Keratinocyte (primary cell): ENCODE measurements at regions not wholly inside any gene's neighbourhood (a gene's known extent, or its start where the extent isn't known, plus 50 kb on each side); places are given as distances from the start of the nearest gene placed in this dataset.

Experiments
- DNase-seq: peaks from one replicate; pipeline ENCODE4 v3.0.0-alpha.2; 2011; ENCODE audit warnings: low read depth, missing footprints, low spot score
- FAIRE-seq: peaks from 2 replicates; lab custom pipeline; 2011; peaks lifted over from hg19 to GRCh38; lab: Jason Lieb, UNC
- H2AFZ ChIP-seq: 2 replicates; pipeline ENCODE4 v1.6.0; 2012; ENCODE audit warnings: low read length, control low read depth, inconsistent platforms; ENCODE audit not compliant: control insufficient read depth
- H3K27ac ChIP-seq: 2 replicates; pipeline ENCODE4 v1.5.1; 2011; ENCODE audit warnings: low read length; ENCODE audit not compliant: control insufficient read depth, insufficient read depth
- H3K27me3 ChIP-seq: 3 replicates; pipeline ENCODE4 v1.6.0; 2011; ENCODE audit warnings: low read length; ENCODE audit not compliant: control insufficient read depth, insufficient read depth; ENCODE audit errors: extremely low read depth
- H3K36me3 ChIP-seq, 2 experiments: 2 replicates in 1 of 2; 3 replicates in 1 of 2; pipeline ENCODE4 v1.5.1; 2011; ENCODE audit warnings: low read length in 2 of 2, mild to moderate bottlenecking in 1 of 2; ENCODE audit not compliant: control insufficient read depth in 2 of 2, insufficient read depth in 2 of 2; ENCODE audit errors: extremely low read depth in 1 of 2
- H3K4me1 ChIP-seq: 3 replicates; pipeline ENCODE4 v1.5.1; 2011; ENCODE audit warnings: low read length; ENCODE audit not compliant: control insufficient read depth, insufficient read depth; ENCODE audit errors: extremely low read depth
- H3K4me2 ChIP-seq: 3 replicates; pipeline ENCODE4 v1.6.0; 2011; ENCODE audit warnings: low read depth, low read length; ENCODE audit not compliant: control insufficient read depth, insufficient read depth; ENCODE audit errors: extremely low read depth
- H3K4me3 ChIP-seq, 3 experiments: fragments of 200-600 bp in 1 of 3; sonication (generic) in 1 of 3; 2 replicates in 2 of 3; 3 replicates in 1 of 3; pipeline ENCODE4 v1.5.1; 2011 to 2016; ENCODE audit warnings: low read length in 3 of 3, mild to moderate bottlenecking in 3 of 3, control low read depth in 2 of 3, inconsistent platforms in 1 of 3, low read depth in 1 of 3, mixed read lengths in 1 of 3, mixed run types in 1 of 3, moderate library complexity in 1 of 3; ENCODE audit not compliant: control insufficient read depth in 2 of 3, insufficient read depth in 2 of 3; ENCODE audit errors: extremely low read depth in 1 of 3
- H3K79me2 ChIP-seq: 2 replicates; pipeline ENCODE4 v1.6.0; 2012; ENCODE audit warnings: low read length; ENCODE audit not compliant: control insufficient read depth, insufficient read depth
- H3K9ac ChIP-seq: 3 replicates; pipeline ENCODE4 v1.6.0; 2011; ENCODE audit warnings: low read length; ENCODE audit not compliant: control insufficient read depth, insufficient read depth; ENCODE audit errors: extremely low read depth
- H3K9me1 ChIP-seq: 3 replicates; pipeline ENCODE4 v1.6.0; 2011; ENCODE audit warnings: low read length; ENCODE audit not compliant: control insufficient read depth, insufficient read depth; ENCODE audit errors: extremely low read depth
- H3K9me3 ChIP-seq: 2 replicates; pipeline ENCODE4 v1.5.1; 2012; ENCODE audit warnings: low read depth, low read length; ENCODE audit not compliant: control insufficient read depth
- H4K20me1 ChIP-seq: 3 replicates; pipeline ENCODE4 v1.6.0; 2011; ENCODE audit warnings: low read length; ENCODE audit not compliant: control insufficient read depth, insufficient read depth; ENCODE audit errors: extremely low read depth
- CTCF ChIP-seq, 3 experiments: IDR thresholded peaks in 1 of 3; conservative IDR thresholded peaks in 1 of 3; optimal IDR thresholded peaks in 1 of 3; 2 replicates in 2 of 3; 3 replicates in 1 of 3; pipeline versions ENCODE3 to v1.5.1; 2011; ENCODE audit warnings: low read length in 3 of 3, mild to moderate bottlenecking in 3 of 3, moderate library complexity in 2 of 3, control low read depth in 1 of 3, inconsistent platforms in 1 of 3; ENCODE audit not compliant: insufficient read depth in 2 of 3; ENCODE audit errors: extremely low read depth in 1 of 3
- EZH2 ChIP-seq: IDR thresholded peaks from one replicate; pipeline ENCODE4 v1.6.1; 2012; ENCODE audit warnings: inconsistent platforms, mild to moderate bottlenecking, low read length, moderate library complexity
- dilution Hi-C: fragments of 300-500 bp; cut with MboI; formaldehyde crosslinking; loops from one replicate; pipeline ENCODE4 v1.7.0; 2020; ENCODE audit warnings: low sequenced_read_pairs; ENCODE audit not compliant: extremely low pct_ligation_motif_present

DNA sequence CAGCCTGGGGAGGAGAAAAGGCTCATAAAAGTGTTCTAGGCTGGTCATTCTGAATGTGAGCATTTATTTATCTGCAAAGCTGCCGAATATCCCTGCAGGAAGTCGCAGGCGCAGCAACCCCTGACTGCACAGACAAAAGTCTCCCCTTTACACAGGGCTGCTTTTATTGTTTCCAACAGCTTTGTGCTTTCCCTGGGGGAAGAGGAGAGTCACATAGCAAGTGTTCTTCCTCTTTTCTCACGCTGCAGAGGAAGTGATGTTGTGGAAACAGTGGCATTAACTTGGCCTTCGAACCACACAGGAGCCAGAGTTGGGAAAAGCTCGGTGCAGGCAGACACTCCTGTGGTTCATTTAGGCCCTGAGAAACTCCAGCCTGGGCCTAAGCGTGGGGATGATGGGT, 81.5 kb upstream of the BCOR start:
- H3K9me1 ChIP-seq: no peaks in the 10 kb centered on the region
- FAIRE-seq (no peak), DNase-seq (no peak)
- H3K27me3 ChIP-seq: peaks cover 6% of the 10 kb centered on the region
- H3K27ac ChIP-seq: no peak overlapping the region
- no peaks in the 10 kb centered on the region for H3K9me3 ChIP-seq
- H3K36me3 ChIP-seq: no peaks in the 10 kb centered on the region
- H3K79me2 ChIP-seq: no peaks in the 10 kb centered on the region
- H3K4me1 ChIP-seq: no peaks in the 10 kb centered on the region
- no peak overlapping the region for H3K9ac ChIP-seq
- H4K20me1 ChIP-seq: no peaks in the 10 kb centered on the region
- dilution Hi-C loops: no loop called here
- no peak overlapping the region for H3K4me3 ChIP-seq
- TF ChIP-seq EZH2: no peak
- TF ChIP-seq CTCF (optimal IDR thresholded peaks at IDR 0.05 in 1 of 3, IDR thresholded peaks at IDR 0.05 in 1 of 3, conservative IDR thresholded peaks at IDR 0.05 in 1 of 3; ENCODE audit: extremely low read depth in 1 of 3, insufficient read depth in 2 of 3, low read length in 3 of 3): no peak
- H2AFZ ChIP-seq: no peak overlapping the region
- H3K4me2 ChIP-seq: no peak overlapping the region

DNA sequence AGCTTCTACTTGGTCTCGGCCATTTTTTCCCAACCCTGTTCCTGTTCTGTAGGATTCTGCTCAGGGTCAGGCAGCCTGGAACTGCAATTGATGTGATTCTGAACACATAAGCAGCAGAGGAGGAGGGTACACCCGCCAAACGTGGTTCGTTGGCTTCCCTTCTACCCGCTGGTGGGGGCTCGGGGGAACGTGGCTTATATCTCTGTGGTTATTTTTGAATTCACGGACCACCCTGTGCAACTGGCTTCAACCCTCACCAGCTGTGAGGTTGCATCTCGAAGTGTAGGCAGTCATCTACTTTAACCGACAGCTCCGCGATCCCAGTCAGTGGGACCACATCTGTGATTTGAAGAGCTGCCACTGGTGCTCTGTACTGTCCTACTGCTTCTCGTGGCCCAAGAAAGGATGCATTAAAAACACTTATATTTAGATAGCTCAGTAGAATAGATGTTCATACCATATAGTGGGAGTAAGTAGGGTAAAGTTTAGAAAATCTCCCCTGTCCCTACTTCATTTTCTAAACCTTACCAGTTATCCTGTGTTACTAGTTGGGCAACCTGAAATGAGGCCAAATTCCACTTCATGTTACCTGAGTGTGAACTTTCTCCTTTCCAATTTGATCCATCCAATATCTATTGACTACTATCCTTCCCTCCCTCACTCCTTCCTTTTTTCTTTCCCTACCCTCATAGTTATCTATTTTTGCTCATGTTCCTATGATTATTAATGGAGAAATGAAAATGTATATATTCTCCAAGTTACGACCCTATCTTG, 80.4 kb upstream of the BCOR start:
- Histone ChIP-seq H3K4me2 (no peak overlapping the region), H3K4me3 (no peak overlapping the region), H3K9me1 (no peaks in the 10 kb centered on the region), H3K27me3 (peaks cover 10% of the 10 kb centered on the region), H3K4me1 (peaks cover 4% of the 10 kb centered on the region), H3K9me3 (no peaks in the 10 kb centered on the region), H3K27ac (no peak overlapping the region), H2AFZ (no peak overlapping the region), H3K36me3 (no peaks in the 10 kb centered on the region), H3K9ac (no peak overlapping the region), H3K79me2 (no peaks in the 10 kb centered on the region), H4K20me1 (no peaks in the 10 kb centered on the region)
- dilution Hi-C loops: no loop called here
- FAIRE-seq (no peak), DNase-seq (no peak)
- TF ChIP-seq EZH2: no peak
- TF ChIP-seq CTCF (optimal IDR thresholded peaks at IDR 0.05 in 1 of 3, IDR thresholded peaks at IDR 0.05 in 1 of 3, conservative IDR thresholded peaks at IDR 0.05 in 1 of 3; ENCODE audit: extremely low read depth in 1 of 3, insufficient read depth in 2 of 3, low read length in 3 of 3): no peak
